Stomach (tissue), 4 donors: ENCODE measurements at regions not wholly inside any gene's neighbourhood (a gene's known extent, or its start where the extent isn't known, plus 50 kb on each side); places are given as distances from the start of the nearest gene placed in this dataset.

Source experiments
- CTCF ChIP-seq, 7 experiments: fragments of 450-650 bp in 4 of 7; fragments of 200-600 bp in 3 of 7; sonication (generic) in 3 of 7; IDR thresholded peaks; one replicate each; pipeline ENCODE4 v1.5.1; 2016 to 2019; ENCODE audit warnings: antibody characterized with exemption in 7 of 7, control low read depth in 2 of 7, mild to moderate bottlenecking in 1 of 7
- EP300 ChIP-seq: sonication (generic); formaldehyde crosslinking; IDR thresholded peaks from one replicate; pipeline ENCODE4 v1.6.1; 2017; ENCODE audit warnings: antibody characterized with exemption
- POLR2A ChIP-seq, 4 donors: fragments of 450-650 bp; IDR thresholded peaks; one replicate each; pipeline ENCODE4 v1.6.1; 2016; ENCODE audit warnings: antibody characterized with exemption in 4 of 4, control low read depth in 2 of 4, mild to moderate bottlenecking in 1 of 4, moderate library complexity in 1 of 4
- POLR2AphosphoS5 ChIP-seq, 3 donors: sonication (generic); formaldehyde crosslinking; IDR thresholded peaks; one replicate each; pipeline ENCODE4 v1.6.1; 2016; ENCODE audit warnings: antibody characterized with exemption in 3 of 3

DNA sequence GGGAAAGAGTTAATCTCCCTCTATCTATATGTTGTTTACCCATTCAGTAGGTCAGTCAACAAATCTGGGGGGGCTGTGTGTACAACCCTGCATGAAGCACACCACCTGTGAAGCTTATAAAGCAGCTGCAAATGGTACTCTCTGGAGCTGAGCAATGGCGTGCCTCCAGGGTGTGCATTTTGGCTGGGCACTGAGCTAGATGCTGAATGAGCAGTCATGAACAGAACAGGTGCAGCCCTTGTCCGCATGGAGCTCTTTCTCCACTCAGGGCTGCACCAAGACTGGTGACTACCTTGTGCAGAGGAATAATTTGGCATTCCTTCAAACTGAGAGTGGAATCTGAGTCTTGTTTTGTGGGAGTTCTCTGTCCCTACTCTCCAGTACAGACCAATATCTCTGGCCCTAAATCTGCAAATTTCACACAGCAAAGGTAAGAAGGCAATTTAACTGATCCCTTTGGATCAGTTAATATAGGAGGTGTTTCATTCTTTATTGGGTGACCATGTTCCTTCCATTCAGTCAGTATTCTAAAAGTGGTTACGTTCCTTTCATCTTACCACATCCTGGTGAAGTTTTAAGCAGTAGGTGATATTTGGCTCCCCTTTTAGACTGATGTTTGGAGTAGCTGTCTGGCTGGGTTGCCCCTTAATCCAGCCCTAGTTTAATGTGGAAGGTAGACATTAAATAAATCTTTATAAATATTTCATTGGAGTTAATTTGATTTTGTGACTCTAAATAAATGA is 76.0 kb downstream of the GPR88 start:
- TF ChIP-seq CTCF (IDR thresholded peaks at IDR 0.05): no peak
- no peak for TF ChIP-seq POLR2A (IDR thresholded peaks at IDR 0.05)
- no peak for TF ChIP-seq EP300
- TF ChIP-seq POLR2AphosphoS5 (IDR thresholded peaks at IDR 0.05): no peak
